ENCODE measurements at regions not wholly inside any gene's neighbourhood (a gene's known extent, or its start where the extent isn't known, plus 50 kb on each side); places are given as distances from the start of the nearest gene placed in this dataset.

DNA sequence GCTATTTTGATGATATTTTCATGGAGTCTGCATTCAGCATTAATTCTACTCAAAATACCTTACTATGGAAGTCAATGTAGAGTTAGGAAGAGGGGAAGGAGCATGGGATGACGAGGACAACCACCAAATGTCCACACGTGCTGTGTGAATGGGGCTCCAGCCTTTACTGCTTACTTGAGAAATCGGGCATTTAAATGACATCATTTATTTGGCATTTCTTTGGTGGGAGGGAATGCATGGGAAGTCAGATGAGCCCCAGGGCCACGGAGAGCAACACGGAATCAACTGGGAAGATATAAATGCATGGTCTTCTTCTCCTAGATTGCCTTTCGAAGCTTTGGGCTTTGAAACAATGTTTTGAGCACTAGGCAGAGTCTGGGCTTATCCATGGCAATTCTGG, 458.5 kb upstream of the KLF4 start:
- WGBS, 2 donors, result 78 to 85% methylated on average over 6 of the region's 6 CpGs
- DNase-seq, result no peak
- H3K4me3 ChIP-seq, result no peak overlapping the region
- intact Hi-C loops (cut with DNase I), result no loop called here
- H3K9me3 ChIP-seq, result no peaks in the 10 kb centered on the region
- TF ChIP-seq POLR2A (IDR thresholded peaks at IDR 0.05) (no peak), CTCF (IDR thresholded peaks at IDR 0.05) (no peak)
- H3K36me3 ChIP-seq, result no peaks in the 10 kb centered on the region
- no peaks in the 10 kb centered on the region for H3K27me3 ChIP-seq
- no peak overlapping the region for H3K27ac ChIP-seq
- no peaks in the 10 kb centered on the region for H3K4me1 ChIP-seq

- intact Hi-C loops (cut with DNase I), result no loop called here
- Histone ChIP-seq H3K4me1 (no peaks in the 10 kb centered on the region), H3K27ac (no peak overlapping the region), H3K9me3 (no peaks in the 10 kb centered on the region), H3K4me3 (no peak overlapping the region), H3K27me3 (no peaks in the 10 kb centered on the region), H3K36me3 (no peaks in the 10 kb centered on the region)
- 57 to 70% methylated on average over 5 of the region's 5 CpGs for WGBS, 2 donors
- DNase-seq, result no peak
- TF ChIP-seq CTCF (IDR thresholded peaks at IDR 0.05) (no peak), POLR2A (IDR thresholded peaks at IDR 0.05) (no peak)
These were observed 457.0 kb upstream of the KLF4 start for GRCh38 chr9:107946364-107947141.

DNA sequence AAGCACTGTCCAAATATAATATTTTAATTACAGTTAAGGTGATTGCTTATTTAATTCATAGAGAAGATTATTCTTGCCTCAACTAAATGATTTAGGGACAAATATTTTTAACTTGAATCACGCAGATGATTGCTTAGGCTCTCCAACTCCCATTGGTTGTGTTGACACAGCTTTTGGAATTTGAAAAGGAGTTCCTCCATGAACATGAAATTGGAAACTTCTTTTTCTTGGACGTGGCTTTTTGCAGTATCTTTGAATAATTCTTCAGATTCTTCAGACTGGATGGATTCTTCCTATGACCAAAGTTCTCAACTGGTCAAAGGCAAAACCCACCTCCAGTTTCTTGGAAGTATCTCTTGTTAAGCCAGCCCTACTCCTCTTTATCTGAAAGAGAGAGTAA, 456.4 kb upstream of the KLF4 start:
- TF ChIP-seq CTCF (IDR thresholded peaks at IDR 0.05), result no peak
- no peak for TF ChIP-seq POLR2A (IDR thresholded peaks at IDR 0.05)
- no peaks in the 10 kb centered on the region for H3K36me3 ChIP-seq
- WGBS, 2 donors, result 68 to 75% methylated on average over 2 of the region's 2 CpGs
- no peak overlapping the region for H3K4me3 ChIP-seq
- H3K27ac ChIP-seq, result no peak overlapping the region
- H3K9me3 ChIP-seq, result no peaks in the 10 kb centered on the region
- DNase-seq, result no peak
- H3K4me1 ChIP-seq, result no peaks in the 10 kb centered on the region
- intact Hi-C loops (cut with DNase I), result no loop called here
- H3K27me3 ChIP-seq, result no peaks in the 10 kb centered on the region

GRCh38 chr9:107945493-107945892, 455.9 kb upstream of the KLF4 start:
- H3K27me3 ChIP-seq, result no peaks in the 10 kb centered on the region
- H3K27ac ChIP-seq, result no peak overlapping the region
- intact Hi-C loops (cut with DNase I), result no loop called here
- no peaks in the 10 kb centered on the region for H3K36me3 ChIP-seq
- WGBS, 2 donors, result 68 to 85% methylated on average over 2 of the region's 2 CpGs
- H3K4me1 ChIP-seq, result no peaks in the 10 kb centered on the region
- TF ChIP-seq POLR2A (IDR thresholded peaks at IDR 0.05) (no peak), CTCF (IDR thresholded peaks at IDR 0.05) (no peak)
- H3K4me3 ChIP-seq, result no peak overlapping the region
- no peak for DNase-seq
- H3K9me3 ChIP-seq, result no peaks in the 10 kb centered on the region

GRCh38 chr9:107944387-107944786, 454.8 kb upstream of the KLF4 start:
- H3K4me1 ChIP-seq, result no peaks in the 10 kb centered on the region
- H3K27me3 ChIP-seq, result no peaks in the 10 kb centered on the region
- DNase-seq, result no peak
- H3K9me3 ChIP-seq, result no peaks in the 10 kb centered on the region
- 86 to 96% methylated on average over 8 to 10 of the region's 10 CpGs for WGBS, 2 donors
- no peak for TF ChIP-seq CTCF (IDR thresholded peaks at IDR 0.05)
- no peak for TF ChIP-seq POLR2A (IDR thresholded peaks at IDR 0.05)
- no peak overlapping the region for H3K27ac ChIP-seq
- H3K36me3 ChIP-seq, result no peaks in the 10 kb centered on the region
- no peak overlapping the region for H3K4me3 ChIP-seq
- intact Hi-C loops (cut with DNase I), result no loop called here
